Memory B cell (primary cell): ENCODE measurements at regions not wholly inside any gene's neighbourhood (a gene's known extent, or its start where the extent isn't known, plus 50 kb on each side); places are given as distances from the start of the nearest gene placed in this dataset.
"Not testable (repeated sequence)": the region's sequence is repeated elsewhere in the genome, so short reads cannot be mapped to it uniquely, and the experiment has no call there.

Experiments
- ATAC-seq: fragments of 150-1000 bp; cut with Tn5 transposase; 2 replicates; pipeline ENCODE4 v1.10.0; 2021; ENCODE audit warnings: low read depth, mild to moderate bottlenecking, moderate library complexity
- DNase-seq, 2 donors: peaks; one replicate each; pipeline ENCODE4 v3.0.0; 2022; ENCODE audit warnings: low spot score in 2 of 2
- H3K27ac Mint-ChIP-seq: one replicate; pipeline ENCODE4 v1.8.0; 2022; ENCODE audit warnings: mild to moderate bottlenecking, moderate library complexity, mixed read lengths
- H3K27me3 Mint-ChIP-seq: one replicate; pipeline ENCODE4 v1.8.0; 2022; ENCODE audit warnings: mixed read lengths
- H3K36me3 Mint-ChIP-seq: one replicate; pipeline ENCODE4 v1.8.0; 2022; ENCODE audit warnings: mild to moderate bottlenecking, mixed read lengths
- H3K4me1 Mint-ChIP-seq: one replicate; pipeline ENCODE4 v1.8.0; 2022; ENCODE audit warnings: mixed read lengths
- H3K4me3 Mint-ChIP-seq: one replicate; pipeline ENCODE4 v1.8.0; 2022; ENCODE audit warnings: mild to moderate bottlenecking, moderate library complexity, mixed read lengths
- H3K9me3 Mint-ChIP-seq: one replicate; pipeline ENCODE4 v1.8.0; 2022; ENCODE audit warnings: mixed read lengths

GRCh38 chr18:47719096-47719780 lies 211.2 kb downstream of the SMAD2 start:
- H3K27me3 Mint-ChIP-seq, result peaks cover 8% of the 10 kb centered on the region
- H3K4me1 Mint-ChIP-seq, result peaks cover 3% of the 10 kb centered on the region
- H3K4me3 Mint-ChIP-seq, result no peak overlapping the region
- H3K36me3 Mint-ChIP-seq, result no peaks in the 10 kb centered on the region
- ATAC-seq (no peak), DNase-seq (no peak)
- H3K9me3 Mint-ChIP-seq, result no peaks in the 10 kb centered on the region
- H3K27ac Mint-ChIP-seq, result no peak overlapping the region

DNA sequence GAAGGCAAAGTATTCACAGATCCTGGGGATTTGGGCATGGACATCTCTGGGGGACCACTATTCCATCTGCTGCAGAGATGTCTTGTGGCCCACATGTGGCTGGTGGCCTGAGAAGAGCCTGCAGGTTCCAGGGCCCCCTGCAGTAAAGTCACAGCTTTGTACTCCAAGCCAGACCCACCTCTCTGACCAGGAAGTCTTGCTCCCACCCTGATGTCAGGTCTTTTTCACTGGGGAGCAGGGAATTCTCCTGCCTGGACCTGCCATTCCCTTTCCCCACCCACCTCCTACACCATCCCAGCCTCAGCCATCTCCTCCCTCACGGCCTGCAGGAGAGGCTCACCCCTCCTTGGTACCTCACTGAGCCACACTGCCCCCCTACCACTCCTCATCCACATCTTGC lies 211.8 kb downstream of the SMAD2 start:
- H3K27me3 Mint-ChIP-seq, result peaks cover 8% of the 10 kb centered on the region
- no peaks in the 10 kb centered on the region for H3K36me3 Mint-ChIP-seq
- no peak overlapping the region for H3K27ac Mint-ChIP-seq
- no peak overlapping the region for H3K4me3 Mint-ChIP-seq
- peaks cover 3% of the 10 kb centered on the region for H3K4me1 Mint-ChIP-seq
- ATAC-seq (no peak), DNase-seq (no peak)
- no peaks in the 10 kb centered on the region for H3K9me3 Mint-ChIP-seq

- Mint-ChIP-seq H3K4me1 (no peaks in the 10 kb centered on the region), H3K36me3 (no peaks in the 10 kb centered on the region), H3K27ac (no peak overlapping the region), H3K27me3 (peaks cover 5% of the 10 kb centered on the region), H3K9me3 (no peaks in the 10 kb centered on the region), H3K4me3 (no peak overlapping the region)
- ATAC-seq, result no peak
- no peak for DNase-seq
Measured at GRCh38 chr18:47717257-47717656, 213.2 kb downstream of the SMAD2 start.

DNA sequence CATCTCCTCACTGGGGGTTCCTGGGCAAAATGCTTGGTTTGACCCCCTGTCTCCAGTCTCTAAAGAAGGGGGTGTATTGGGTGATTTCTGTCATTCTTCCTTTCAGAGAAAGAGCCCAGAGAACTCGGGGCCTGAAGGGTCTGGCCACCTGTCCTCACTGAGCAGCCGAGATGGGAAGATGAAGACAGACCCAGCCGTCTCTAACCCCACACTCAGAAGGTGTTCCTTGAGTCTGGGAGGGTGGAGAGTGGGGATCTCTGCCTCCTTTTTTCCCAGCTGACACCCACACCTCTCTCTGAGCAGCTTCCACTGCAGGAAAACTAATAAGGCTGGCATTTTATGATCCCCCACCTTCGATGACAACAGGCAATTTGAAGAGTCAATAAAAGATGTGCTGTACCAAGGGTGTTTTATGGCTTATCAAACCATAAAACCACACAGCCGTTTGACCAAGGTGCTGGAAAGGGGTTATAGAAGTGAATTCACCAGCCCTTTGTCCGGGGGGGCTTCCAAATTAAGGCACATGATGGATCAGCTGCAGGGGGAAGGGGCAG lies 213.8 kb downstream of the SMAD2 start:
- DNase-seq (no peak), ATAC-seq (no peak)
- Mint-ChIP-seq H3K4me1 (no peaks in the 10 kb centered on the region), H3K4me3 (no peak overlapping the region), H3K36me3 (no peaks in the 10 kb centered on the region), H3K27me3 (peaks cover 5% of the 10 kb centered on the region), H3K27ac (no peak overlapping the region), H3K9me3 (no peaks in the 10 kb centered on the region)

DNA sequence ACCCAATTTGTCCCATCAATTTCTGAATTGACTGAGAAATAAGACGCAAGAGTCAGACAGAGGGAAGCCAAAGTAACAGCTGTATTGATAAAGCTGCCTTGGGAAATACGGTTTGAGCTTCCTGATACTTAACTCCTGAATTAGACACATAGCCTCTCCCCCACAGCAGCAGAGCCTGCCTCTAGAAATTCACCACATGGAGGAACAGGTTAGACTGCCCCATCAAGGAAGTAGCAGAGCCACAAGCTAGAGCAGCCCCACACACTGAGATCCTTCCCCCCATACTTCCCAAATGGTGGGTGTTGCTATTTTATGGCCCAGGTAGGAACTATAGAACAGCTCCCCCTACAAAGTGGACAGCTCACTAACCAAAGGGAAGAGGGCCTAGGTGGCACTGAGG lies 220.0 kb downstream of the SMAD2 start:
- Mint-ChIP-seq H3K27me3 (peaks cover 2% of the 10 kb centered on the region), H3K36me3 (no peaks in the 10 kb centered on the region), H3K4me1 (peaks cover 6% of the 10 kb centered on the region), H3K9me3 (no peaks in the 10 kb centered on the region), H3K4me3 (no peak overlapping the region), H3K27ac (no peak overlapping the region)
- ATAC-seq, result no peak
- DNase-seq, result no peak

DNA sequence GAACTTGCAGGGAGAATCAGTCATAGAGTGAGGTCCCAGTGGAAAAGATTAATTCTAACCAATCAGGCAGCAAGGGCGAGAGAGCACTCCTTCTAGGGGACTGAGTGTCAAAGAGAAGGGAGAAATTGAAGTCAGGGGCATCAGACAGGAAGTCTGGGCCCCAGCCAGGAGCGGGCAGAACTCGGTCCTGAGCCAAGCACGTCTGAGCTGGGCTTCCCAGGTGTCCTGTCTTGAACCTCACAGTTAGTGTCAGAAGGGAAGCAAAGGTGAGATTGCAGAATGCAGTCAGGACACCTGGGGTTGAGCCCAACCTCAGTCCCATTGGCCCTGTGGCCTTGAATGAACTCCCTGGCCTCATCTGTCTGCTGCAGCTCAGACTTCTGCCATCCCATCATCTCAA lies 220.9 kb downstream of the SMAD2 start:
- DNase-seq, result no peak
- H3K27ac Mint-ChIP-seq, result no peak overlapping the region
- no peak overlapping the region for H3K4me3 Mint-ChIP-seq
- H3K27me3 Mint-ChIP-seq, result no peaks in the 10 kb centered on the region
- H3K9me3 Mint-ChIP-seq, result no peaks in the 10 kb centered on the region
- no peaks in the 10 kb centered on the region for H3K36me3 Mint-ChIP-seq
- peaks cover 6% of the 10 kb centered on the region for H3K4me1 Mint-ChIP-seq
- ATAC-seq, result no peak

- DNase-seq, result no peak
- no peaks in the 10 kb centered on the region for H3K27me3 Mint-ChIP-seq
Measured at GRCh38 chr18:47708206-47708605, 222.3 kb downstream of the SMAD2 start.

DNA sequence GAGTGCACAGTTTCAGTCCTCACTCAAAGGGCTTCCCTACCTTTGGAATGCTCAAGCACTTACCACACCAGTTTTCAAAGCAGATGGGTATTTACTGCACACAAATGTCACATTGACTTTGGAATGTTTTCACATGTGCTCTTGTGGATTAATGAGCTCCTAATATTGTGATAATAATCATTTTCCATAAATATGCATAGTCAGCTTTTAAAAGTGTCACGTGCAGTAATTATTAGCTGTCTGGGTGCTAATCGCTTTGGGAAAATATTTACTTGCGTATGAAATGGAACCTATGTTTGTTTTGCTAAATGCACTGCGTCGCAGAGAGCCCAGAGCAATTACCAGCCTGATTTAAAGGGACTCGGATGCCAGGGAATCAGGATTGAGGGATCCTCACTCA lies 229.3 kb downstream of the SMAD2 start:
- peaks cover 4% of the 10 kb centered on the region for H3K4me1 Mint-ChIP-seq
- H3K27me3 Mint-ChIP-seq, result peaks cover 18% of the 10 kb centered on the region
- H3K9me3 Mint-ChIP-seq, result no peaks in the 10 kb centered on the region
- no peak overlapping the region for H3K4me3 Mint-ChIP-seq
- H3K27ac Mint-ChIP-seq, result no peak overlapping the region
- no peaks in the 10 kb centered on the region for H3K36me3 Mint-ChIP-seq
- ATAC-seq (no peak), DNase-seq (no peak)

More at GRCh38 chr18:47708206-47708605, 222.3 kb downstream of the SMAD2 start:
- H3K27ac Mint-ChIP-seq, result no peak overlapping the region
- no peaks in the 10 kb centered on the region for H3K9me3 Mint-ChIP-seq
- no peak for ATAC-seq
- no peak overlapping the region for H3K4me3 Mint-ChIP-seq
- peaks cover 6% of the 10 kb centered on the region for H3K4me1 Mint-ChIP-seq
- no peaks in the 10 kb centered on the region for H3K36me3 Mint-ChIP-seq

DNA sequence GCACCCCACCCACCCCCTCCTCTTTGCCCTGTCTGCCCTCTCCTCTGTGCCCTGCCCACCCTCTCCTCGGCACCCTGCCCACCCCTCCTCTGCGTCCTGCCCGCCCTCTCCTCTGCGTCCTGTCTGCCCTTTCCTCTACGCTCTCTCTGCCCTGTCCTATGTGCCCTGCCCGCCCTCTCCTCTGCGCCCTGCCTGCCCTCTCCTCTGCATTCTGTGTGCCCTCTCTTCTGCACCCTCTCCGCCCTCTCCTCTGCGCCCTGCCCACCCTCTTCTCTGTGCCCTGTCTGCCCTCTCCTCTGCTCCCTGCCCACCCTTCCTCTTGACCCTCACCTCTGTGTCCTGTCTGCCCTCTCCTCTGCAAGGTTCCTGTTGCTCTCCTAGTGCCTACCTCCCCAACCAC lies 233.6 kb downstream of the SMAD2 start:
- H3K36me3 Mint-ChIP-seq, result no peaks in the 10 kb centered on the region
- no peaks in the 10 kb centered on the region for H3K9me3 Mint-ChIP-seq
- no peak for ATAC-seq
- H3K4me3 Mint-ChIP-seq, result no peak overlapping the region
- peaks cover 18% of the 10 kb centered on the region for H3K27me3 Mint-ChIP-seq
- DNase-seq, result no peak
- no peak overlapping the region for H3K27ac Mint-ChIP-seq
- H3K4me1 Mint-ChIP-seq, result peaks cover 5% of the 10 kb centered on the region

- ATAC-seq (no peak), DNase-seq (no peak)
- Mint-ChIP-seq H3K4me3 (no peak overlapping the region), H3K27me3 (peaks cover 5% of the 10 kb centered on the region), H3K9me3 (no peaks in the 10 kb centered on the region), H3K27ac (no peak overlapping the region), H3K4me1 (peaks cover 5% of the 10 kb centered on the region), H3K36me3 (no peaks in the 10 kb centered on the region)
Measured at GRCh38 chr18:47691611-47692010, 238.8 kb downstream of the SMAD2 start.

DNA sequence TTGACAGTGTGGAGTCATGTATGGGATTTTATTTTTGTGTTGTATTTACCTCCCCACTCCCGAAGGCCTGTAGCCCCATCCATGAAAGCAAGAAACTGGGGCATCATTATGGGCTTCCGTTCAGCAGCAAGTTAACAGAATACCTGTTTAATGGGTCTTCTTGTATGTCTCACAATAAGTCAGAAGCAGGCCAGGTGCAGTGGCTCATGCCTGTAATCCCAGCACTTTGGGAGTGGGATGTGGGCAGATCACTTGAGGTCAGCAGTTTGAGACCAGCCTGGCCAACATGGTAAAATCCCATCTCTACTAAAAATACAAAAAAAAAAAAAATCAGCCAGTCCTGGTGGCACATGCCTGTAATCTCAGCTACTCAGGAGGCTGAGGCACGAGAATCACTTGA lies 239.7 kb downstream of the SMAD2 start:
- not testable (repeated sequence) for ATAC-seq, DNase-seq, H3K27me3 Mint-ChIP-seq, H3K4me1 Mint-ChIP-seq, H3K36me3 Mint-ChIP-seq, H3K4me3 Mint-ChIP-seq, H3K9me3 Mint-ChIP-seq, H3K27ac Mint-ChIP-seq

GRCh38 chr18:47689371-47689770 lies 241.1 kb downstream of the SMAD2 start:
- Mint-ChIP-seq H3K4me3 (no peak overlapping the region), H3K27ac (no peak overlapping the region), H3K9me3 (no peaks in the 10 kb centered on the region), H3K27me3 (no peaks in the 10 kb centered on the region), H3K36me3 (no peaks in the 10 kb centered on the region), H3K4me1 (peaks cover 3% of the 10 kb centered on the region)
- DNase-seq (no peak), ATAC-seq (no peak)

DNA sequence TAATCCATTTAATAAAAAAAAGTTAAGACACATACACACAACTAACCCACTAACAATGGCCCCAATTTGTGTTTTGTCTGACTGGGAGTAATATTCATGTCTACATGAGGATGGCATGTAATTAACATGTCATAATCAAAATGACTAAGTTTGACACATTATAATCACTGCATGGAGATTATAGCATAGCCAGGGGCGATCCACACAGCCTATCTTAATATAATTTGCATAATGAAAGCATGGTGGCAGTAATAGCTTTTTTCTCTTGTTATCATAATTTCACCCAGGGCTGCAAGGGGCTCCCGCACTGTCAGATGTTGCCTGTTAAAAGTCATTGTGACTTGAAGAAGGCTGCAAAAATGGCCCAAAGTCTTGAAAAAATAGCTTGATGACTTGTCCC lies 243.7 kb downstream of the SMAD2 start:
- no peak for ATAC-seq
- Mint-ChIP-seq H3K27ac (no peak overlapping the region), H3K9me3 (no peaks in the 10 kb centered on the region), H3K4me3 (no peak overlapping the region), H3K36me3 (no peaks in the 10 kb centered on the region), H3K27me3 (no peaks in the 10 kb centered on the region), H3K4me1 (peaks cover 13% of the 10 kb centered on the region)
- no peak for DNase-seq

DNA sequence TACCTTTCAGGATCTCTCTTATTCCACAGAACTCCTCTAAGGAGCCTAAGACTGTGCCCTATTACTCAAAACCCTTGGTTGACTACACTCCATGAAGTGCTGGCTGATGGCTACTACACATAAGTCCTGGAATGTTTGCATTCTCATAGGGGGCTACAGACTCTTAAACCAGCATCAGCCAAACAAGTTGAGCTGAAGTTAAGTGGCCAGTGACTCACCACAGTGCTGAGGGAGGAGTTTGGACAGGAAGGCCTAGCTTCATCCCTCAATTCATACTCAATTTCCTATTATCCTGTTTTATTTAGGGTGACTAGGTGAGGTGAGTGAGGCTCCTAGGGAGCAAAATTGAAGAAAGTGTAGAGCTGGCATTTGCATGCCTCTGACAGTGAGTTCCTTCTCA lies 246.7 kb downstream of the SMAD2 start:
- Mint-ChIP-seq H3K27ac (no peak overlapping the region), H3K9me3 (no peaks in the 10 kb centered on the region), H3K36me3 (no peaks in the 10 kb centered on the region), H3K27me3 (no peaks in the 10 kb centered on the region), H3K4me1 (peaks cover 29% of the 10 kb centered on the region), H3K4me3 (no peak overlapping the region)
- DNase-seq (no peak), ATAC-seq (no peak)

DNA sequence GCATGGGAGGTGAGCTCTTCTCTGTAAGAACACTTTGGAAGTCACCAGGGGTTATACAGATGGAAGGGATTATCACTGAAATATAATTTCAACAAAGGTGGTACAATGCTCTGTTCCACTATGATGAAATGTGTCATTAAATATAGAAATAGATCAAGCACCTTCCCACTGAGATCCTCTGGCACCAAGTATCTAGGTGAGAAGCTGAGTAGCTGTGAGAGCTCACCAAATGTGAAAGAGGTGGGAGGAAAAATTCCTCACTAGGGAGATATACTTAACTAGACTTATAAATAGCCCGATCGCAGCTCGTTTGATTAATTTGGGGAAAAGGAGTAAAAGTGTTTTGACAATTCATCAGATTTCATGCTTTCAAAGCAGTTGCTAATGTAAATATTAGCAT lies 247.6 kb downstream of the SMAD2 start:
- no peaks in the 10 kb centered on the region for H3K9me3 Mint-ChIP-seq
- DNase-seq (no peak), ATAC-seq (no peak)
- no peaks in the 10 kb centered on the region for H3K27me3 Mint-ChIP-seq
- peak overlapping the region; percentile 73 for H3K27ac Mint-ChIP-seq
- H3K4me1 Mint-ChIP-seq, result peaks cover 32% of the 10 kb centered on the region
- no peaks in the 10 kb centered on the region for H3K36me3 Mint-ChIP-seq
- no peak overlapping the region for H3K4me3 Mint-ChIP-seq
